HG02870 (cell line): ENCODE measurements at regions not wholly inside any gene's neighbourhood (a gene's known extent, or its start where the extent isn't known, plus 50 kb on each side); places are given as distances from the start of the nearest gene placed in this dataset.

Experiments
- ATAC-seq: cut with Tn5 transposase; IDR thresholded peaks from one replicate; pipeline ENCODE4 v1.9.1; 2021; ENCODE audit warnings: mild to moderate bottlenecking, moderate library complexity; ENCODE audit not compliant: unreplicated experiment

GRCh38 chr4:147398556-147398955, 82.3 kb upstream of the EDNRA start:
- ATAC-seq: no peak

GRCh38 chr4:147400721-147401120, 80.2 kb upstream of the EDNRA start:
- no peak for ATAC-seq

GRCh38 chr4:147401221-147401620, 79.7 kb upstream of the EDNRA start:
- no peak for ATAC-seq

DNA sequence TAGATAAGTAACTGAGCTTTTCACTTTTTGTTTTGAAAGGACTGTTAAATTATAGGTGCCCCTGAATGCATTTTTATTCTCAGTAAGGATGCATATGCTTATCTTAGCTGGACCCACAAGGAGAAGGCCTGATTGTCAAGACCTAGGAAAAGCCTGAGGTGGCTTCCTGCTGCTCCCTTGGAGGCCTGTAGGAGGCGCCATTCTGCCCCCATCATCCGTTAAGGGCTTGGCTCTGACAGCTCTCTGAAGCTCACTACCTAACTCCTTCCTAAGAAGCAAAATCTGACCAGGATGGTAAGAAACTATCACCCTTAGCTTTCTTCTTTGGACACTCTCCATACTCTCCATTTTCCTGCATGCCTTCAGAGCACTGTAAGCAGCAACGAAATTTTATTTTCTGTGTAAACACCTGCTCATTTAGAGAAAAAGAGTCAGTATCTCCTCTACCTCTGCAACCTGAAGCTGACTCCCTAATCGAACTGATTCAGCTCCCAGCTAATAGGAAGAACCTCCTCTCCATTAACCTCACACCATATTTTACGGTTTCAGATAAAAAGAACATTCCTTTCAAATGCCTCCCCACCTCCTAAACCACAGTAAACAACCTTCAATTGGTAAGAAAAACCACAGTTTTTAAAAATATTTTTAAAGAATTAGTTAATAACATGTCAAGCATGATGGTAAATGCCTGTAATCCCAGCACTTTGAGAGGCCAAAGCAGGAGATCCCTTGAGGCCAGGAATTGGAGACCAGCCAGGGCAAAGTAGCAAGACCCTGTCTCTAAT, 73.4 kb upstream of the EDNRA start:
- ATAC-seq: no peak

DNA sequence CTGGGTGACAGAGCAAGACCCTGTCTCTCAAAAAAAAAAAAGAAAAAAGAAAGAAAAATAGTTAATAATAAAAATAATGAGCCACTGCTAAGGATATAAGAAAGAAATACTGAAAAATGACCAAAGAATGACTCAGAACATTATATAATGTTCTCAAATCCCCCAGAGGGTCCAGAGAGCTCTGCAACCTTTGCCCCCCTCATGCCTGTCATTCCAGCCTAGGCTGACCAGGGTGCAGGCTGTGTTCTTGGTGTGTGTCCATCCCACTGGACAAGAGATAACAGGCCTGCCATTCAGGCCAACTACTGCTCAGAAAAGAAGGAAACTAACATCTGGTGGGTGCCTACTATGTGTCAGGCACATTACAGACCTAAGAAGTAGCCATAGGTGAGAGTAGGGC, 72.7 kb upstream of the EDNRA start:
- ATAC-seq: no peak

- no peak for ATAC-seq
Observed at GRCh38 chr4:147409350-147409749, 71.5 kb upstream of the EDNRA start.

DNA sequence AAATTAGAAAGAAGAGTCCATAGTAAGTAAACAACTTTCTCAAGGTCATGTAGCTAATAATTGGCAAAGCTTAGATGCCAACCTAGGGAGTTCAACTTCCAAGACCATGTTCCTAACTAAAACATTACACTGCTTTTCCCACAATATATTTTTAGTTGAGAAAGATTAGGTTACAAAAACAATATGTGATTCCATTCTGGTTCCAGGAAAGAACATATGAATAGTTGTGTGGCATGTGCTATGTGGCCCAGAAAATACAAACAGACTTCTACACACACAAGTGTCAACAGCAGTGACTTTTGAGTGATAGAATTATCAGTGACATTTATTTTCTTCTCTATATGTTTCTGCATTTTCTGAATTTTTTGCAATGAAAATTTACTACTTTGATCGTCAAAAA, 62.7 kb upstream of the EDNRA start:
- ATAC-seq: no peak

GRCh38 chr4:147421456-147421855, 59.4 kb upstream of the EDNRA start:
- ATAC-seq: no peak

GRCh38 chr4:147423229-147423628, 57.7 kb upstream of the EDNRA start:
- no peak for ATAC-seq

GRCh38 chr4:147425019-147425418, 55.9 kb upstream of the EDNRA start:
- ATAC-seq: no peak

DNA sequence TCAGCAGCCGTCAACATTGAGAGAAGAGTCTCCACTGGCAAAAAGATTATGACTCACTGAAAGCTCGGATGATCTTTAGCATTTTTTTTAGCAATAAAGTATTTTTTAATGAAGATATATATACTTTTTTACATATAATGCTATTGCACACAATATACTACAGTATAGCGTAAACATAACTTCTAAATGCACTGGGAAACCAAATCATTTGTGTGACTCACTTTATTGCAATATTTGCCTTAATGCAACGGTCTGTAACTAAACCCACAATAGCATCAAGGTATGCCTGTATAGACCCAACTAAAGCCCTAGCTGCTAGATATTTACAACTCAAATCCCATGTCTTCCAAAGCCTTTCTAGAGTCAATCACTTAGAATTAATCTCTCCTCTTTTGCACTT, 52.3 kb upstream of the EDNRA start:
- ATAC-seq: no peak

DNA sequence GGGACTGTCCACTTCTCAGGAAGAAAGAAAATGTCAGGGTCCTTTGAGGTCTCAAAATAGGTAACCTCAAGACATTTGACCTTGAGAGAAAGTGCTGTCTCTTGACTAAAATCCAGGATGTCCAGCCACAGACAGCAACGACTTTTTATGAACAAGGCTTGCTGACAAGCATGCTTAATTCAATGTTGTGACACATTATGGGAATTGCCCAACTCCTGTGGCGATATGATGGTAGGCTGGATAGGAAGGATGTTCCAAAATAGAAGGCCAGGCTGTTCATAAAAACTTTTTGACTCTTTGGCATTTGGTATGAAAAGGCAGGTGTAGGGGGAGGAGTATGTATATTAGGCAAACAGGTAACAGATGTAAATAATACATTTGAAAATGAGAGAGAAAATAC, 50.8 kb upstream of the EDNRA start:
- ATAC-seq: no peak
